GM20431 (cell line): ENCODE measurements at regions not wholly inside any gene's neighbourhood (a gene's known extent, or its start where the extent isn't known, plus 50 kb on each side); places are given as distances from the start of the nearest gene placed in this dataset.
"Not testable (repeated sequence)": the region's sequence is repeated elsewhere in the genome, so short reads cannot be mapped to it uniquely, and the experiment has no call there.

ENCODE experiments used
- in situ Hi-C: fragments of 300-500 bp; cut with MseI, MboI; formaldehyde crosslinking; loops from one replicate; pipeline ENCODE4 v1.15.0; 2020; ENCODE audit warnings: low sequenced_read_pairs; ENCODE audit not compliant: unreplicated experiment

DNA sequence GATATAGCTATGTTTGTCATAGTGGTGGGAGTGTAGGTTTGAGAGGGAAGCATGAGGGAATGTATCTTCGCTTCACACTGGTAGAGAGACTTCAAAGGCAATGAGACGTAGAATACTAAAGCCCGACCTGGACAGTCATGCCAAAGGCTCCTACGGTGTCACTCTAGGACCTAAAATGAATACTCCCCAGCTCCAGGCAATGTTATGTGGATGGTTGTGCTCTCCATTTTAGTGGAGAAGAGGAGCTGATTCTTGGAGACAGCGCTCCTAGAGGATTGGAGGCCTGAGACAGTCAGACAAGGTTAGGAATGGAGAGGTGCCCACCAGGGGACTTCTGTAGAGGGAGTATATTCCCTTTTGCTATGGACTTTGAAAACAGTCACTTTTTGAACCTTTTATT is 260.1 kb downstream of the MEX3B start:
- in situ Hi-C loops, result no loop called here

DNA sequence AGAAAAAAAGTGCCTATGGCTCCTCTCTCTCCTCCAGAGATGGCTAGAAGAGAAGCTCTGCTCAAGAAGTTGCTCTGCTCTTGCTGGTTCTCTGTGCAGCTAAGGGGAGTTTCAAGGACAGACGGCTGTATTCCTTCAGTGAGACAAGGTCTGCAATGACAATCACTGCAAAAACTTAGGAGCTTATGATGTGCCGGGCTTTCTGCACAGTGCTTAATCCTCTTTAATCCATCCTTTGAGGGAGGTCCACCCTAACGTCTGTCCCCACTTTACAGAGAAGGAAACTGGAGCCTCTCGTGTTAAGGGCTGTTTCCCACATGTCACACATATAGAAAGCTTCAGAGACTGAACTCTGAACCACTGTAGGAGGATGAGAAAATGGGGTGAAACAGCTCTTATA is 260.6 kb downstream of the MEX3B start:
- in situ Hi-C loops, result no loop called here

DNA sequence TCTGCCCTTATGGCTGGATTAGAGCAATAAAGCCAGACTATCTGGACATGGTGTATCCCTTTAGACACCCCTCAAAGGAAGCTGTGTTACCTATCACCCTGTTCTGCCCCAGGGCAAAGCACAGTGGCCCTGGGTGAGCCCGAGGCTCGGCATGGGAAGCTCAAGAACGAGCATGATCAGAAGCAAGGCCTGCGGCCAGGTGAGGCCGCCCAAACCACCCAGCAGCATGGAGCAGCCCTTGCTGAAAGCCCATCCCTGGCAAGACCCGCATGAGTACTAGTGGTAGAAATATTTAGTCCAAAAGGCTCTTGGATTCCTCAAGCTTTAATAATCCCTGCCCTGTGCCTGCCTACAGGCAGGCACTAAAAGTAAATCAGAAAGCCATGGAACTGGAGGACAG is 261.1 kb downstream of the MEX3B start:
- in situ Hi-C loops, result no loop called here

DNA sequence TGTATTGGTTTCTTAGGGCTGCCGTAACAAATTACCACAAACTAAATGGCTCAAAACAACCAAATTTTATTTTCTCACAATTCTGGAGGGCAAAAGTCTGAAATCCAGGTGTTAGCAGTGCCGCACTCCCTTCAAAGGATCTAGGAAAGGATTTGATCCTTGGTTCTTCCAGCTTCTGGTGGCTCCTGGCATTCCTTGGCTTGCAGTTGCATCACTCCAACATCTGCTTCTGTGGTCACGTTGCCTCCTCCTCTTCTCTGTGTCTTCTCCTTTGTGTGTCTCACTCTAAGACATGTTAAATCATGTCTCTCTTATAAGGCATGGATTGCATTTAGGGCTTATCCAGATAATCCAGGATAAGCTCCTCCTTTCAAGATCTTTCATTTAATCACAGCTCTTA is 262.2 kb downstream of the MEX3B start:
- in situ Hi-C loops, result no loop called here

DNA sequence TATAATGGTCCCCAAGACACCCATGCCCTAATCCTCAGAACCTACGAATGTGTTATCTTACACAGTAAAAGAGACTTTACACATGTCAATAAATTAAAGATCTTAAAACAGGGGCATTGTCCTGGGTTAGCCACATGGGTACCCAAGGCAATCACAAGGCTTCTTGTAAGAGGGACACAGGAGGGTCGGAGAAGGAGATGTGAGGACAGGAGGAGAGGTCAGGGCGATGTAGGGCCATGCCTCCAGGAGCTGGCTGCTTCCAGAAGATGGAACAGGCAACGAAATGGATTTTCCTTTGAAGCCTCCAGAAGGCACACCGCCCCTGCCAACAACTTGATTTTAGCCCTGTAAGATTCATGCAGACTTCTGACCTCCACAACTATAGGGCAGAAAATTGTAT is 262.7 kb downstream of the MEX3B start:
- in situ Hi-C loops, result no loop called here

DNA sequence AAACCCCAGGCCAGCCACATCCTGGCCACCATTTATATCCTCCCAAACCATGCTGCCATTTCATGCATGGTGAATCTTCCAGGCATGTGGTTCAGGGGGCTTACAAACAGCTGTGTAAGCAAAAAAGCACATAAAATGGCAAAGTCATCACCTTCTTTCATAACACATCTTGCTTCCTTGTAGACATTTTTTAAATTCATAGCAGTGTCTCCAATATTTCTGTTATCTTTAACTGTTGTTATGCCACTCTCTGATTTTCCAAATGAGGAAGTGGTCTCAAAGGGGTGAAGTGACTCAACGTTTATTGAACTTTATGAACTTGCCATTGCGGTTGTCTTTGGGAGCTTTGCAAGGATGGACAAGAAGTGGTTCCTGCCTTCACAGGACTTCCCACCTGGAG is 264.4 kb downstream of the MEX3B start:
- in situ Hi-C loops, result no loop called here

DNA sequence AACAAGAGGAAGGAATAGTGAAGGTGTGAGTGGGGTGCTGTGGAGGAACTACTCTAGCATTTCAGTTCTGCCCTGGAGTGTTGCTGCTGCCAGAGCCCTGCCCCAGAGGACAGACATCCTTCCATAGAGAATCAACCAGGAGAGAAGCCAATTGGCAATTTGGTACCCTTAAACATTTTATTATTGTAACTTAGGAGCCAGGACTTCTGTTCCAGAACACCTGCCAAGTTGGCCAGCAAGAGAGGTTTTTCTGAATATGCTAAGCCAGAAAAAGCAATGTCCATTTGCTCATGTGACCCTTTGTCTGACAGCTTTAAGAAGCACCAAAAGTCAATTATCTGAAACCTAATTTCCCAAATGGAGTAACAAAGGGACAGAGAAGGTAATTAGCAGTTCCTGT is 264.9 kb downstream of the MEX3B start:
- in situ Hi-C loops, result no loop called here

DNA sequence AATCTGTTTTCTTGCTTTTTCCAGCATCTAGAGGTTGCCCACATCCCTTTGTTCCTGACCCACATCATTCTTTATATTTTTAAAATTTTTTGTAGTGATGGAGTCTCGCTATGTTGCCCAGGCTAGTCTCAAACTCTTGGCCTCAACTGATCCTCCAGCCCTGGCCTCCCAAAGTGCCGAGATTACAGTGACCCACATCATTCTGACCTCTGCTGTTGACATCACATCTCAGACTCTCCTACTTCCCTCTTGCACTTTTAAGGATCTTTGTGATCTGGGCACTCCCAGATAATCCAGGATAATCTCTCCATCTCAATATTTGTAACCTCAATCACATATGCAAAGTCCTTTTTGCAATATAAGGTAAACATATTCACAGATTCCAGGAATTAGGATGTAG is 266.6 kb downstream of the MEX3B start:
- in situ Hi-C loops, result no loop called here

DNA sequence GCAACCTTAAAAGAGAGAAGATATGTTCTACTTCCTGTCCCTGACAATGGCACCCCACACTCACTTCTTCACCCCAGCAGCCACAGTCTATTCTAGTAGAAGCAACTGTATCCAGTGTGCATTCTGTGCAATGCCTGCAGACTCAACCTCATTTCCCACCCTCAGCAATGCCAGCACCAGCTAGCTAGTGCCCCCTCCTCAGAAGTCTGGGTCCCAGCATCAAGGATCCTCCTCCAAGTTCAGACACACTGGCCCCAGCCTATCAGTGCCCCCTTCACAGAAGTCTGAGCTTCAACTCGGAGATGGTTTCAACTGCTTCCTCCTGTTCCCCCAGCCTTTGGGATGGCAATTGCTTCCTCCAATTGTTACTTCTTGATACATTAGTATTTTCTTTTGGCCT is 268.3 kb downstream of the MEX3B start:
- in situ Hi-C loops, result no loop called here

DNA sequence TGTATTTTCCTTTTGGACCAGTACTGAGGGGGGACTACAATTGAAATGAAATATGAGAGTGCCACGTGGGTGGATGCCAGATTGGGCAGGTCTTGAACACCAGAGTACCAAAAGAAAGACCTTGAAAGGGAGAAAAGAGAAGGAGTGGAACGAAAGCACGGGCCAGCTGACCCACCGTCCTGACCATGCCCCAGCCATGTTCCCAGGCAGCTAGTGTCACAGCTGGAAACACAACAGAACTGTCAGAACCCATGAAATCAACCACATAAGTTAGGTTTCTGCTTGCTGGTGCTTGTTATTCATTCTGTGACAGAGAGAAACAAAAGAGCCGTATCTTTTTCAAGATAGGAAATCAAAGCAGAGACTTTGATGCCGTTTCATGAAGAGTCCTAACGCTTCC is 268.8 kb downstream of the MEX3B start:
- in situ Hi-C loops, result no loop called here

DNA sequence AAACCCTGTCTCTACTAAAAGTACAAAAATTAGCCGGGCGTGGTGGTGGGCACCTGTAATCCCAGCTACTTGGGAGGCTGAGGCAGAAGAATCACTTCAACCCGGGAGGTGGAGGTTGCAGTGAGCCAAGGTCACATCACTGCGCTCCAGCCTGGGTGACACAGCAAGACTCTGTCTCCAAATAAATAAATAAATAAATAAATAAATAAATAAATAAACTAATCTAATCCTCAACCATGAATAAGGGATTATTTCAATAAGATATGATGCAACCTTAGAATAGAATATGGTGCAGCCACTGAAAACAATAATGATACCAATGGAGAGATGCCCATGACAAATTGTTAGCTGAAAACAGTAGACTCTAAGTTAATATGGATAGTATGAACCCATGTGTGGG is 270.0 kb downstream of the MEX3B start:
- in situ Hi-C loops, result not testable (repeated sequence)

DNA sequence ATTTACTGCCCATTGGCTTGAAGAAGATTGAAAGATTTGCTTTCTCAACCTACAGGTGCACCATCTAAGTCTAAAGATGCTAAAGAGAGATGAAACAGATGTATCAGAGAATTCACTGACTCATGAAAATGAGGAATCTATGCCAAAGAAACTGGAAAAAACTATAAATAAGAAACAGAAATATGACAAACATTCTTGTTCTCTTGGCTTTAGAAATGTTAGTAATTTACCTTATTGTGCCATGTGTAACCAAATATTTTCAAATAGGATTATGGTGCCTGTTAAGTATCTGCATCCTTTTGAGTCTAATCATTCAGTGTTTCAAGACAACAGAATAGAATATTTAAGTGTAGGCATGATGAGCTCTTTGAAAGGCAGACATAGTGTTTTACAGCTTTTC is 271.5 kb downstream of the MEX3B start:
- in situ Hi-C loops, result no loop called here

DNA sequence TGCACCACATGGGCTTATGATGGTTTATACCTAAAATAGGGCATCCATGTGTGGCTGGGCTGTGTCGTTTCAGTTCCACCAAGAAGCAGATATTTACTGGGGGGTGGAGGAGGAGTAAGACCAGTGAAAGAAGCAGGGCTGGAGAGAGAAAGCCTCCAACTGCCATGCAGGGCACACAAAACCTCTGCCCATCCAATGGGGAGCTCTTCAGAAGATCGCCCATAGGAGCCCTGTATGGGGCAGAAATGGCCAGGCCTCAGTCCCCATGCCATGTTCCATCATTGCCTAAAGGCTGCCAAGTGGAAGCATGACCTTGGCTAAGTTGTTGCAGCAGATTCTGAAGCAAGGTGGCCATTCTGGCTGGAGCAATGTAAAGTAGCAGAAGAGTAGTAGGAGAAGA is 277.0 kb downstream of the MEX3B start:
- in situ Hi-C loops, result no loop called here

DNA sequence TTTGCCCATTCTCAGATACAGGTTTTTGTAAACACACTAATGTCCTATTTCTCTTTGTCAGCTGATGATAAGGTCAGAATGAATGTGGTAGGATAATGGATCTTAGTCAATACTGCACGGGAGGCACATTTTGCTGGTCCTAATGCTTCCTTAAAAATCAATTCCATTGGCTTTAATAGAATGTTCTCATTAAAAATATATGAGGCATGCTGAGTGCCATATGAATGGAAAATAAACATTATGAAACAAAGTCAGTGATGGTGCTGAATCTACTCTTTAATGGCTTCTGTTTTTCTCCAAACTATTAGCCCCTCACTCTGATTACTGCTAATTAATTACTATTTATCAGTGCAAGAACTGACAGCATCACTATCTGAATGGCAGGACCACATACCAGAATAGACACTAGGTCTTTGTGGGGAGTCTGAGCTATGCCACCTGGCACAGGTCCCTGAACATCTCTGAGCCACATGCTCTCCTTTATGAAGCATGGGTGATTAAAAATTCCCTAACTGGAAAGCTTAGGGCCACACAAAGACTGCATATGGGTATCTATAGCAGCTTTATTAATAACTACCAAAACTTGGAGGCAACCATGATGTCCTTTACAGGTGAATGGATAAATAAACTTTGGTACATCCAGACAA is 278.9 kb downstream of the MEX3B start:
- in situ Hi-C loops, result no loop called here

DNA sequence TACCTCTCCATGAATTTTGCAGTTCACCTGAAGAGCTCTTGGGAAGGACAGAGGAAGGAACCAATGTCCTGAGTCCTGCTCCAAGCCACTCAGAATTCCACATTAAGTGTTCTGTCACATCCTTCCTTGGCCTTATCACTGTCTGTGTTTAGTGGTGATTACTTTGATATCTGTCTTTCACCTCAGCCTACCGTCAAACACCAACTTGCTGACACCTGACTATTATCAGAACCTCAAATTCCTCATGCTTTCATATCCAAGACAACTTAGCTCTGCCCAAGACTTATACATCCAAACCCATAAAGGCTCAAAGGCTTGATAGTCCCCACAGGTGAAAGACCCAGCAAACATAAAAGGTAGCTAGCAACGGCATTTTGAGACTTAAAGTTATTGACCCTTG is 280.0 kb downstream of the MEX3B start:
- in situ Hi-C loops, result no loop called here

DNA sequence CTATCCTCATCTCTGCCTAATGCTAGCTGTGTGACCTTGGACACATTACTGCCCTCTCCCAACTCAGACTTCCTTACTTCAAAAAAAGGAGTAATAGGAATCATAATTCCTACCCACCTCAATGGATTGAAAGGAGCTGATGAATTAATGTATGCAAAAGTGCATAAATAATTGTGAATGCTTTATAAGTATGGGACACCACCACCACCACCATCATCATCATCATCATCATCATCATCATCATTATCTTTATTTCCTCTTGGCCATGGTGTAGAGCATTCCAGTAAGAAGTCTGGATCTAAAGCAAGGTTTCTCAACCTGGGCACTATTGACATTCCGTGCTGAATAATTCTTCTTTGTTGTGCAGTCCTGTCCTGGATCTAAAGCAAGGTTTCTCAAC is 282.5 kb downstream of the MEX3B start:
- in situ Hi-C loops, result no loop called here

DNA sequence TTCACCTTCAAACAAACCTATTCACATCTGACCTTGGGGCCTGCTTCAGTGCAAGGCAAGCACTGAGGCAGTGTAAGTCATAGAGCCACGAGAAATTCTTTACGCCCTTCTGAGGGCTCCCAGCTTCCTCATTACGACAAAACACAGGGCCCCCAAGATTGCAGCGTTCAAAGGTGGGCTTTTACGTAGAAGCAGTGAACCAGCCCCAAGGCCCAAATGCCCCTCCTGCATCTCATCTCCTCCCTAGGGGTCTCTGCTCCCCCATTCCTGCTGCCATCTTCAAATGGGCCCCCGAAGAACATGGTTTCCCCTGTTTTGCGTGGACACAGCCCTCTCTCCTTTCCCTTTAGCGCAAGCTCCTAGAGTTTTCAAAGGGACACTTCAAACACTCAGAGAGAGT is 285.1 kb downstream of the MEX3B start:
- in situ Hi-C loops, result no loop called here

DNA sequence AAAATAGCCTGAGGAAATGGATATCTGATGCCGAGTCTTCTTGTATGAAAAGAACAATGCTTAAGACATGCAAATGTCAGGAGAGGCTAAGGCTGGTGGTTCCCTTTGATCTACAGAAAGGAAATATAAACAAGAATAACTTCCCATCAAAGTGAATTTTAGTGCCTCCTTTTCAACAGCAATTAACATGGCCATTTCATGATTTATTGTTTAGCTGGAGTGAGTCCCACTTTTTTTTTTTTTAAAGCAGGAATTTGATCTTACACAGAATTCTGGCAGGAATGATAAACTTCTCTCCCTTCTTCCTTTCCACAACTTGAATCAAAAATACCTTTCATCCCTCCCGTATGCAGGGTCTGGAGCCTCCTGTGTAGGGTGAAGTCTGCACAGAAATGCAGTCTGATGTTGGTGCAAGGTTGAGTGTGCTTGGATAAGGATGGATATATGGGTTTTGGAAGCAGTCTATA is 287.0 kb downstream of the MEX3B start:
- in situ Hi-C loops, result no loop called here

DNA sequence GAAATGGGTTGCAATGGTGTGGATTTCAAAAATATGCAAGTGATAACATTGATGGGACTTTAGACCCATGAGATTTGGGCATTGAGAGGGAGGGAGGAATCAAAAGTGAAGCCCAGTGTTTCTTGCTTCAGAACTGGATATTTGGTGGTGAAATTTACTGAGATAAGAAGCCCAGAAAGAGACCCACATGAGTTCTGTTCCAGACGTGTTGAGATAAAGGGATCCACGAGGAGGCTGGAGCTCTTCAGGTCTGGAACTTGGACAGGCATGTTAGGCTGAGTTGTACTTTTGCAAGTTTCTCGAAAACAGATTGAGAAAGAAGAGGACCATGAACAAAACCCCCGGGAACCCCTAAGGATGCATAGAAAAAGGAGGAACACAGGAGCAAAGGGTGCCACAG is 290.2 kb downstream of the MEX3B start:
- in situ Hi-C loops, result no loop called here

DNA sequence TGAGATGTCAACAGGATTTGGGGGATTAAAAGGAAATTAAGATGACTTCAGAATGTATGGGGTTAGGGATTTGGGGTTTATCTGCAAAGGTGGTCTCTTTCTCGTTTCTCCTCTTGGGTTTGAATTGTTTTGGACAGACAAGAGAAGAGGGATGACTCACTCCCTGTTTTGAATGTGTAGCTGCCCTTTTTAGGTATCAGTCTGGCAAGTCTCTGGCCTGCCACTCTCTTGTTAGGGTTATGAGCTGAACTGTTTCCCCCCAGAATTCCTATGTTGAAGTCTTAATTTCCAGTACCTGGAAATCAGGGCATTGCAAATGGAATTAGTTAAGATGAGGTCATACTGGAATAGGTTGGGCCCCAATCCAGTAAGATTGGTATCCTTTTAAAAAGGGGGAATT is 291.7 kb downstream of the MEX3B start:
- in situ Hi-C loops, result no loop called here

DNA sequence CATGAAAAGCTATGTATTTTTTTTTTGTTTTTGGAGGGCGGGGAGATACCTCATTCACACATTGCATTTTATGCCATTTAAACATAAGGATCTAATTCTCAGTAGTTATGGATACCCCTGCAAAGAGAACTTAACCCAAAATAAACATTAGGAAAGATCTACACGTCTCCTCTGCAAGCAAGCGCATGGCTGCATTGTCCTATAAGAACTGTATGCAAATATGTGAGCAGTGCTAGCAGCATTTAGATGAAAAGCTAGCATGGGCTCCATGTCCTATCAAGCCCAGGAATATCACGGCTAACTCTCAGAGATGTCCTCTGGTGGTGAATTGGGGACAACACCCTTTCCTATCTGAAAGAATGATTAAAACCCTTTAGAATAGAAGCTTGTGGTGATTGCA is 292.8 kb downstream of the MEX3B start:
- in situ Hi-C loops, result no loop called here

DNA sequence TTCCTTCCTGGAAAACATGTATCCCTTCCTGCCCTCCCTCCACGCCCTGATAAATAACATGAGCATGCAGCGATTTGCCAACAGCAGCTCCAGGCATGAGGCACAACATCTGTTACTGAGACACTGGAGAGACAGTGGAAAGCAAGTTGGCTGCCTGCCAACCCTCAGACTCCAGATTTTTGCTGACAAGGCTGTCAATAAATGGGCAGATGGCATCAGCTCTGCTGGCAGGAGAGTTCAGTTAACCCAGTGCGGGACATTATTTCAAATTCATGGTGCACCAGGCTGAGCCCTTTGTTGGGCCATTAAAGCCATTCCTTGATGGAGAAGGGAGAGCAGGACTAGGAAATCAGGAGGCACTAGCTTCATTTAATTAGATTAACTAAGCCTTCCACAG is 293.3 kb downstream of the MEX3B start:
- in situ Hi-C loops, result no loop called here
